NCI-H446 treated with DMSO at 0.1 percent for 48 hours (cell line): ENCODE measurements at regions not wholly inside any gene's neighbourhood (a gene's known extent, or its start where the extent isn't known, plus 50 kb on each side); places are given as distances from the start of the nearest gene placed in this dataset.
"Not testable (repeated sequence)": the region's sequence is repeated elsewhere in the genome, so short reads cannot be mapped to it uniquely, and the experiment has no call there.

ENCODE experiments used
- DNase-seq: peaks from one replicate; lab custom pipeline; 2025; lab: John Stamatoyannopoulos, UW

DNA sequence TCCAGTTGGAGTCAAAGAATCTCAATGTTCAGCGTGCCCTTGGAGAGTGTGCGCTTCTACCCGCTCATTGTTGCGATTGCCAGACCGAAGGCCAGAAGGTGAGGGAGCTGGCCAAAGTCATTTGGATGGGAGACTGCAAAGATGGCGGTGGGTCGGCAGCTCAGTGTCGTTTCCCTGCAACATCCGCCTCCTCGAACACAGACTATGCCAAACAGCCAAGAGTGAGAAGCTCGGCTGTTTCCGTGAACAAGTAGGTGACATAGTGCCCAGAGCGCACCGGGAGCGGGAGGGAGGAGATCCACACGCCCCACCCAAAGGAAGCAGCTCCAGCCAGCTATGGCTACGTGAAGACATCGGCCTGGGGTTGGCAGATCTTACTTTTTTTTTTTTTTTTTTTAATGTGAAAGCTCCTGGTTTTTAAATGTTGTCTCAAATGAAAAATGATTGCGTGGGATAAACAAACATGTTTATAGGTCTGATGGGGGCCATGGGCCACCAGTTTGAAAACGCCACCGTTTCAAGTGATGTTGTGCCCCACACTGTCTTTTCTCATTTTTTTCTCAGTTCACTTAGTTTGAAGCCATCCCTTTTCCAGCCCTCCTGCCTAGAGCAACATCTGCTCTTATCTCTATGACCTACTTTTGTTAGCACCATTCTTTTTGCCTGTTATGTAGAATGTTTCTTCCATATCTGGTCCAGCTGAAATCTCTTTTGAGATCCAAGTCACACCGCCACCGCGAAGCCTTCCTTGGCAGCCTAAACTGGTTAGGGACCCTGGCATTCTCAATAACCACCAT, 682.4 kb downstream of the RNF144A start:
- no peak for DNase-seq

DNA sequence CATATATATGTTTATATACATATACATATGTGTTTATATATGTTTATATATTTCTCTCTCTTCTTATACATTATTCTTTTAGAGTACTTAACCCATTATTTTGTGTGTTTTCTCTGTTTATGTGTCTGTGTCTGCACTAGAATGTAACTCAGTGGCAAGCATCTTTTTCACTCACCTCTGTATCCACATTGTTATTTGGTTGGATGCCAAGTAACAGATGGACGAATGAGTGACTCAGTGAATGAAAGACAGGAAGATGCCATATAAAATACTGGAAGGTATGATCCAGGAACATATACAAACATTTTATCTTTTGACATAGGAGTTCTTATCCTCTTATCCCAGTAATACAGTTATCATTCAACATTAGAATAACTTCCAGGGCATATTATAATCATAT, 684.8 kb downstream of the RNF144A start:
- DNase-seq = peak; percentile 41

DNA sequence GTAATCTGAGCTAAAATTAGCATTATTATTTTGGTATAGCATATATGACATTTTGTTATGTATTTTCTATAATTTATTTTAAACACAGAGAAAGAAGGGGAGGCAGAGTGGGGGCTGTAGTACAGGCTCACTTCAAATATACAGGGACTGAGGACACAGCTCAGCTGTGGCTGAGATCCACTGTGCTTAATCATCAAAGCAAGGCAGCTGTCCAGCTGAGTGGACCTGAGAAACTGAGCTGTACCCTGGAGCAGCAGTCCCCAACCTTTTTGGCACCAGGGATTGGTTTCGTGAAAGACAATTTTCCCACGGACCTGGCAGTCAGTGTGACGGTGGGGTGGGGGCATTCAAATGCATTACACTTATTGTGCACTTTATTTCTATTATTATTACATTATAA, 687.2 kb downstream of the RNF144A start:
- no peak for DNase-seq

DNA sequence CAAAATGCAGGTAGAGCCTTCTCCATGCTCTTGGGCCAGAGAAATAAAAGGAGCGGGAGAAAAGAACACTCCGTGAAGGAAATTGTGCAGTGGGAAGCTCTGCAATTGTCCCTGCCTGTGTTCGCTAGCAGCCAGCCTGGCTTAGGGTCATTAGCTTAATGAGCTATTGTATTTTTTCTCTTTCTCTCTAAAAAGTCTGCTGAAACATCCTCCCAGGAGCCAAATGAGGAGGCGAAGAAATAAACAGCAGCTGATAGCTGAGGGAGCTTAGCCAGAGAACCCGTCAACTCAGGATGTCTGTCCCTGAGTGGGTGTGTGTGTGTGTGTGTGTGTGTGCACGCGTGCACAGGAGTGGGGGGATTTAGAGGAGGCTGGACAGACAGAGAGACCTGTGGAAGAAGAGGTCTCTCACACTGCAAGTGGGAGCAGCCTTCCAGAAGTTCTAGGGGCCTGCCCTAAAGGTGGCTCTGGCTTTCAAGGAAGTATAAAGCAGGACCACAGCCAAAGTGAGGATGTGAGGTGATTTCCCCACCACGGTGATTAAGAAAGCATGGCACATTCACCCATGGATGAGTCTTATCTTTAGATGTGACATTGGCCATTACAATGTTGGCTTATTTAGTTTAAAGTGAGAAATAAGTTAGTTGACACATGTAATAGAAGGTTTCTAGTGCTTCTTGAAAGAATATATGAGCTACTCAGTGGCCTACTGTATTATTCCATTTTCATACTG, 690.4 kb downstream of the RNF144A start:
- no peak for DNase-seq

DNA sequence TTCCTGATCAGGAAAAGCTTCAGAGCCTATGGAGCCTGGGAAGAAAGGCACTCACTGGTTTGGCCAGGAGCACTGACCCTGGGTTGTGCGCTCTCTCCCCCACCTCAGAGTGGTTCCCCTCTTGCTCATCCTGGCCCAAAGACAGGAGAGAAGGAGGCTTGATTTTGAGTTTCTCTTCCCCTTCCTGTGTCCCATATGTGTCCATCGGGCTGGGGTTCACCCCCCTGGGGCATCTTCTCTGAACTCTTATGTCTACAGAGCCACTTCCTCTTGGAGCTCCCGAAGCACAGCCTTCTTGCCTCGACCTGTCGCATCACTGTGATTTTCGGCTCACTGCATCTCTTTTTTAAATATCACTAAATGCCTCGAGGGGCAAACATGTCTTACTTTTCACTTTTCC, 692.3 kb downstream of the RNF144A start:
- no peak for DNase-seq

DNA sequence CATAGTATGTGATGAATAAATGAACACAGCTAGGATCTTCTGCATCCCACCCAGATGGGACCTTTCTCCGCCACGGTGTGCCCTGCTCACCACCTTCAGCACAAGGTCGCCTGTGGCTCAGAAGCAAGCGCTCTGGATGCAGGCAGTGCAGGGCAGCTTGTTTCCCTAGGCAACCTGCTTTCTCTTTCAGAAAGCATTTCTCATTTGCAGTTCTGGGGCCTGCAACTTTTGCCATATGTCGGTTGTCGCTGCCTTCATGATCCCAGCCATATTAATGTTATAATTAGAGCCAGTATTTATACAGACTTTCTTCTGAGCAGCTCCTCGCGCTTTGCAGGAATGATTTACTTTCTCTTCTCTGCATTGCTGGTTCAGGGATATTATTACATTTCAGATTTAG, 692.8 kb downstream of the RNF144A start:
- peak; percentile 17 for DNase-seq

DNA sequence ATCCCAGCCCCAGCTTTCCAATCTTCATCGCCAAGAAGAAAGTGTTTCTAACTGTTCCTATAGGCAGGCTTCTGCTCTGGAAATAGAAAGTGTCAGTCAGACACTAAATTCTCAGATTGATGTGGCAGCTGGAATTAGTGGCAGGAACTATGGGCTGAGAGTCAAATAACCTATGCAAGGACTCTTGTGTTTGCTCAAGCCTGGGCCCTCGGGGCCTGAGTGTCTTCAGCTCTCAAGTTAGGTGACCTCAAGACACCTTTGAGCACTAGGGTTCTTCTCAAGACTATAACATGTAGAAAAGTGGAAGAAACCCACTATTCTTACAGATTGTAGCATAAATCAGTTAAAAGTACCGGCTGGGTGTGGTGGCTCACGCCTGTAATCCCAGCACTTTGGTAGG, 694.5 kb downstream of the RNF144A start:
- no peak for DNase-seq

DNA sequence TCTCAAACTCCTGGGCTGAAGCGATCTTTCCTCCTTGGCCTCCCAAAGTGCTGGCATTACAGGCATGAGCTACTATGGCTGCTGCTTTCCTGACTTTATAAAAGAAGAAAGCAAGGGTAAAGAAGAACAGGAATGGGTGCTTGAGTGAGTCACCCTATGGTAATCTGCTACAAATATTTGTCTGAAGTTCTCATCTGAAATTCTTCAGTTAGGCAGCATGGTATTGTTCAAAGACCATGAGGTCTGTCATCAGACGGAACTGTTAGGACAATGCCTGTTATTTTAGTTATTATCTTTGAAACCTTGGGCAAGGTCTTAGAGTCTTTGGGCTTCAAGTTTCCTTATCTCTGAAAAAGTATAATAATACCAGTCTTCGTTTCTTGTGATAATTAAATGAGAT, 695.8 kb downstream of the RNF144A start:
- DNase-seq = no peak

DNA sequence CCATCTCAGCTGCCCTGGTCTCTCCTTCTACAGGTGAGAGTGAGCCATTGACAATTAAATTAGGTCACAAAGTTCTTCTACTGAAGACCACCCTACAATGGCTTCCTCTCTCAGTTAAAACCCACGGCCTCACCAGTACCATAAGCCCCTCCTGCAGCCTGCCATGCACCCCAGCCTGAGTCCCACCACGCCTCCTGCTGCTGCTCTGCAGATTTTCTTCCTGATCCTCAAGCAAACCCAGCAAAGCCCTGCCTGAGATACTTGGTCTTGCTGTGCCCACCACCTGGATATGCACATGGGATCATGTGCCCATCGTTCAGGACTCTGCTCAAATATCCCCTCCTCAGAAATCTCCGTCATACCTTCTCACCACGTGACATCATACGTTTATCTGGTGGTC, 696.6 kb downstream of the RNF144A start:
- no peak for DNase-seq

DNA sequence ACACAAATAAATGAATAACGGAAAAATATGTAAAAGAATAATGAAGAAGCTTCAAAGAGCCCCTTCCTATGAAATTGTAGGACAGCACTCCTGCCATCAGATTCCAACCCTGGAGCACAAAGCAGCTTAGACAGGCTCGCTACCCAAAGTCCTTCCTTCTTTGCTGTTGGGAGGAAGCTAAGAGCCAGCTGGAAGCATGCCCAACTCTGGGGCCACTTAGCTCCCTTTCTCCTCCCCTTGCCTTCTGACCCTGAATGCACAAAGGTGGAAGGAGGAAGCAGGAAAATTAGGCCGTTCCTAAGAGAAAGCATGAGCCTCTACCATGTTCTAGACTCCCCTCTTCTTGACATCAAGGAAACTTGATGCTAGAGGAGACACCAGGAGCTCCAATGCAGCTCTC, 700.8 kb downstream of the RNF144A start:
- DNase-seq = peak; percentile 21

DNA sequence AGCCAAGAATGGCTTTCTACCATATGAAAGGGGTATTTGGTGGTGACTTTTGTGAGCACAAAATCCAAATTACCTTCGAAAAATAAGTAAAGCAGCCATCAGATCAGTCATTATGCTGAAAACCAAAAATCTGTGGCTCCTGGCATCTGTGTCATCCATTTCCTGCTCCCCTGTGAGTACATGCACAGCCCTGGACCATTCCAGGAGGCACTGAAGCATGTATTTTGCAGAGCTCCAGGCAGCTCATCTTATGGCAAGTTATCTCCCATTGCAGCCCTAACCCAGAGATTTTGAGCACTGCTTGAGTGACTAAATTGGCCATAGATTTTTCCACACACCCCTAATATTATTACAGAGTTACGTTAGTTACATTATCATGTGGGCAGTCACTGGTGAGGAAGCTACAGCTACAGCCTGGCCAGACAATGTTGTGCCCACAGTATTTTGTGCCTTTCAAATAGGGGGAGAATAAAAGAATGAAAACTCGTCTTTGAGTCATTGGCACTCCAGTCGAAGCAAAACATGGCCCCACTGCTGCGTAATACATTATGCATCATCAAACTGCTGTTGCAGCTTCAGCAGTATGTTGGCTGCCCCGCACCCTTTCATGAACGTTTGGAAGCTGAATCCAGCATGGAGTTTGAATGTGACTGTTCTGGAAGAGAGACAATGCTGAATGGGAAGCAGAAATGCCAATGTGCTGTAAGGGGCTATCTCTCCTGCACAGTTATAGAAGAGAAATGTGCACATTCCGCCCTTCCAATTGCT, 702.2 kb downstream of the RNF144A start:
- DNase-seq = no peak

DNA sequence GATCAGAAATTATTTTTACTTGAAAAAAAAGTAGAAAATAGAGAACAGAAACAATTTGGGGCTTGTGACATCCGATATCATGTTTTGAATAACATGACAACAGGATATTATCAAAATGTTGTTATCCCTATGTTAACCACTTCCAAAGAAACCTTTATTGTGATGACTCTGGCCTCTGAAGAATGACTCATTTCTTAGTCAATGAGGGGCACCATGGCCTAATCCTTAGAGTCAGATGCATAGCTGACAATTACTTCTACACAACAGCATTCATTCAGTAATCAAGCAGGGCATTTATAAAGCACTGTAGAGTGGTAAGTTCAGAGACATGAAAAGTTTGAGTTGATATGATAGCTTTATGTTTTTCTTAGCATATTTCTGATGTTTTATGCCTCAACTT, 703.0 kb downstream of the RNF144A start:
- DNase-seq = no peak

DNA sequence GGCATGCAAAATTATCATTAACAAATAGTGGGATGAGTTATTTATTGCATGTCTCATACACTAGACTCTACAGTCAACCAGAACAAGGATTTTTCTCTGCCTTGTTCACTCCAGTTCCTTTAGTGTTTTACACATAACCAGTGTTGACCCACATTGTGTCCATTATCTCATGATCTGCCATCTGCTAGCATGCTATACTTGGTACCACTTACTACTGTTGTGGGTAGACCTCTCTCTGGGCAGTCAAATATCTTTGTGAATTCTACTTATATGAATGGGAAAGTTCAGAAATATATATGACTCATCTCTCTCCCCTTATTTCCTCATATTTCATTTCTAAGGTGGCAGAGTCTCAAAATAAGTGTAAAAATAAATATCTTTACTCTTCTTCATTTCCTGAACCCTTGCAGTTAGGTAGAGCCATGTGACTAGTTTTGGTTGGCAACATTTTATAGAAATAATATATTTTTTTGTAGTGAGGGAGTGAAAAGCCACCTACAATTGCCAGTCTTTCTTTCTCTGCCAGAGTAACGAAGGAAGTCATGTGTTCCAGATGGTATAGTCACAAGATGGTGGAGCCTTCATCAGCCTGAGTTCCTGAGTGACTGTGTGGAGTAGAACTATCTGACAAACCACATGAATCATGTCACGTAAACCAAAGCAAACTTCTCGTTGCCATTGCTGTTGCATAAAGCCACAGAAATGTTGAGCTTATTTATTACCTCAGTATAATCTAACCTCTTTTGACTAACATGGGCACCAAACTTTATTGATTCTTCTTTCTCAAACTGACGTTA, 704.0 kb downstream of the RNF144A start:
- no peak for DNase-seq

DNA sequence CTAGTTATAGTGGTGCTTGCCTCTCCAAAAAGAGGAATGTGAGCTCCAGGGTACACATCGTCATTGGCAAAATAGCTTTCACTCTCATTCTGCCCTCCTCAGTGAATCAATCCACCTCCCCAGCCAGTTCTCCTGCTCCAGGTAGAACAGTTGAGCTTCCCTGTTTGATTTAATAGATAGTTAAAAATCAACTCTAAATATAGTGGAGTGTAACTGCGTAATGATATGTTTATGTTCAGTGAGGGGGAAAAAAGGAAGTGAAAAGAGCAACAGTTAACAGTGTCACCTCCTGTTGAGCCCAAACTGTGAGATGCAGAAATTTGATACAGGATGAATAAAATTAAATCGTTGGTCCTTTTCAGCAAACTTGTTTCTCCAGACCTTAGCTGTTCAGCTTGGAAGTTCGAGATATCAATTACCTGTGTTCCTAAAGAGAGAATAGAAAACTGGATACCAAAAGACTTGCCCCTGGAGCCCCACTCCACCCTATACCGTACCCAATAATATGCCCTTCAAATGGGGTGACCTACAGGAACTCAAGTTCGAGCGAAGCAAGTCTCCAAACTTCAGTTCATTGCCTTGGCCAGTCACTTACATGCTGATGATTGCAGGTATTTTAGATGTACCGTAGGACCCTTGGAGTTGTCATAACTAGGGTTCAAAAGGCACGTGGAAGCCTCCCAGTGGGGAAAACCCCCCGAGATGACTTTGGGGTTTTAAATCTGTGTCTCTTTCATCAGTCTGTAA, 708.4 kb downstream of the RNF144A start:
- DNase-seq = no peak

DNA sequence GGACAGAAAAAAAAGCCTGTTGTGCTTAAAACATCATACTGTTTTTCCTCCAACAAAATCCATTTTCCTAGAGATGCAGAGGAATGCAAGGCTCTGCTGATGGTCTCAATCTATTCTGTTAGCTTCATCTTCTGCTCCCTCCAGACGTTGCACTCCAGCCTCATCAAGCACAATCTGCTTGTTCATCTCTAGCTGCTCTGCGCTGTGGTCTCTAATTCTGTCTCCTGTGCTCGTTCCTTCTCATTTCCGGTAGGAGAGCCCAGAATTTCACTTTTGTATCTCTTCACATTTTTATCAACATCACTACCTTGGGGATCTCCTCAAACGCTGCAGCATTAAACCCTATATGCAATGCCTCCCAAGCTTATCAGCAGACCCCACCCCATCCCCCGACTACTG, 708.9 kb downstream of the RNF144A start:
- DNase-seq = no peak

DNA sequence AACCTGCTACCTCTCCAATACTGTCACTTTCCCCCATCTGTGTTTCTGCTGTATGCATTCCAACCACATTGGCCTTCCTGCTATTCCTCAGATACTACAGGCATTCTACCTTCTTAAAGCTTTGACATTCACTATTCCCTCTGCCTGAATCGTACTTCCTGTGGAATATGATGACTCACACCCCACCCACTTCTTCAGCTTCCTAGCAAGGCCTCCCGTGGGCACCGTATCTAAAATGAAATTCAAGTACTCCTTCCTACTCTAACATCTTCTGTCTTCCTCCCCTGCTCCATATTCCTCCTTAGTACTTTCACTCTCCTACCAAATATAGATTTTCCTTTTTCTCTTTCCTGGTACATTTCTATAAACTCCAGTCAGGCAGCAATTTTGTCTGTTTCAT, 710.4 kb downstream of the RNF144A start:
- DNase-seq = no peak

DNA sequence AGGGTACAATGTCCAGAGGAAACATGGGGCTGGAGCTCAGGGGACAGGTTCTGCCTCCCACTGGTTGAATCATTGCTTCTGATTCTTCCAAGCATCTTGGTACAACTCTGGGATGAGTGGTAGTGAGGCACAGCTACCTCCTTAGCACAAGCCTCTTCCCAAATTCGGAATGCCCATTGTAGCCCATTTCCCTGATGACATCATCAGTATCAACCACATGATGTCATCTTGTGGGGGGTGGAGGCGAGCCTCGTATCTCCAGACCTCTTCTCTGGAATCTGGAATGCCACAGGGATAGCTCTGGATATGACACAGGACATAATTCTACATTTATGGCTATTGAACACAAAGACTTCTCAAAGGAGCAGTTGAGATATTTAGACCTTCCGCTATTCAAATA, 715.2 kb downstream of the RNF144A start:
- no peak for DNase-seq

DNA sequence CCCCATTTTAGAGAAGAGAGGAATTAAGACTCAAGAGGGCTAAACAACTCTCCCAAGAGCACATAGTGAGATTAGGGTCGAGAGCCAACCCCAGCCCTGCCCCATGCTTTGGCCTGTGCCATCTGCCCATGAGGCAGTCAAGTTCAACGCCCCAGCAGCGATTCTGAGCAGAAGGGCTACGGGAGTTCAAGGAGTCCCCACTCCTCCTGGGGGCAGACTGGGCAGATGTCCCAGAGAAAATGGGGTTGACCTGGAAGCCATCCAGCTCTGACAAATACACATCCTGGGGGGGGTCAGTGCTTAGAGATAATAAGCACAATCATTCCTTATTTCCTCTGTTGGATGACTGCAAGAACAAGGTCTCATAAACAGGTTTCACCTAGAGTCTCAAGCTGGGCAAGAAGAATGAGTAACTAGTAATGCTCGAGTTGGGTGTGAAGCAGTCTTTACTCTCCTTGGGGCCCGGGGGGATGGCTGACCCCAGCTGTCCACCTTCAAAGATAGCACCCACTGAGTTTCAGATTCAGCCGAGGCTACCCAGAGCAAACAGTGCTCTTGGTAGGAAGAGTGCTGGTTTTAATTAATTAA, 716.4 kb downstream of the RNF144A start:
- DNase-seq = no peak

DNA sequence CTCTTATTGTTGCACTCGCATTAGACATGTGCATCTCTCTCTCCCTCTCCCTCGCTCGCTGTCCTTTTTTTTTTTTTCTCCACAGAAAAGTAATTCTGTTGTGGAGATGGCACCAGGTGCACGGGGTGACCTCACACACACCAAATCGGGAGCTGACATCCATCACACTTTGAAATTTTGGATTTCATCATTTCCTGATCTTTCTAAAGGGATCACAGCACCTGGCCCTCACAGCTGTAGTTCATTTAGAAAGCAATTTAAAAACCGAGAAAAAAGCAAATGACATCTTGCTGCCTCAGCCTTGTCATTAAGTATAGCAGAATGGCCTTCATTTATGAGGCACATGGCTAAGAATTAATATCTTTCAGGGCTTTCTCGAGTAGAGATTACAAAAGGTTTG, 717.2 kb downstream of the RNF144A start:
- DNase-seq = no peak

DNA sequence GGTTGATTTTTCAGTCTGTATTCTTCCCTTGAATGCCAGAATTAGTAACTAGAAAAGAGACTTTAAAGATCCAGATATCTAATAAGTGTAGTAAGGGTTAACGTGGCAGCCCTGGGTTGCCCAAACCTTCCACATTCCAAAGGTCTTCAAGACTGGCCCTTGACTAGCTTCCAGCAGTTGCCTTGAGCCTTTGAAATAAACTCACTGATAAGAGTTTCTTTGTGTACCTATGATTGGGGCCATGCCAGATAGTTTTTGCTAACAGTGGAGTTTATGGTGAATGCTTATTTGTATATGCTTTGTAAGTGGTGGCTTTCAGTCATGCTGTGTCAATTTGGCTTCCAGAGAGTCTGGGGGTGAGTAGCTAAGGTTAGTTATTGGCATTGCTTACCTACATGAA, 722.3 kb downstream of the RNF144A start:
- no peak for DNase-seq

DNA sequence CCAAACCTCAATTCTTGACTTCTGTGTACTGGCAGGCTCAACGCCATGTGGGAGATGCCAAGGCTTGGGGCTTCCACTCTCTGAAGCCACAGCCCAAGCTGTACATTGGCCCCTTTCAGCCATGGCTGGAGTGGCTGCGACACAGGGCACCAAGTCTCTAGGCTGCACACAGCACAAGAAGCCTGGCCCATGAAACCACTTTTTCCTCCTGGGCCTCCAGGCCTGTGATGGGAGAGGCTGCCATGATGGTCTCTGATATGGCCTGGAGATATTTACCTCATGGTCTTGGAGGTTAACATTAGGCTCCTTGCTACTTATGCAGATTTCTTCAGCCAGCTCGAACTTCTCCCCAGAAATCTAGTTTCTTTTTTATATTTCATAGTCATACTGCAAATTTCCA, 724.1 kb downstream of the RNF144A start:
- DNase-seq = not testable (repeated sequence)
